Thyroid gland (tissue), 4 donors: ENCODE measurements at regions not wholly inside any gene's neighbourhood (a gene's known extent, or its start where the extent isn't known, plus 50 kb on each side); places are given as distances from the start of the nearest gene placed in this dataset.

ENCODE experiments used
- DNase-seq, 2 donors: peaks; one replicate each; pipeline ENCODE4 v3.0.0-alpha.2; 2019
- H3K27ac ChIP-seq, 3 donors: fragments of 200-600 bp; sonication (generic); 1 replicate in 2 of 3; 2 replicates in 1 of 3; pipeline ENCODE4 v1.5.1; 2016 to 2019; ENCODE audit warnings: mild to moderate bottlenecking in 1 of 3, moderate library complexity in 1 of 3
- H3K27me3 ChIP-seq: fragments of 200-600 bp; sonication (generic); one replicate; pipeline ENCODE4 v1.5.1; 2019
- H3K36me3 ChIP-seq, 2 donors: fragments of 200-600 bp; sonication (generic); one replicate each; pipeline ENCODE4 v1.5.1; 2016 to 2019
- H3K4me1 ChIP-seq, 2 donors: fragments of 200-600 bp; sonication (generic); one replicate each; pipeline ENCODE4 v1.5.1; 2017 to 2019
- H3K4me3 ChIP-seq, 3 donors: fragments of 200-600 bp; sonication (generic); replicated peaks in 1 of 3; 1 replicate in 2 of 3; 2 replicates in 1 of 3; pipeline ENCODE4 v1.5.1; 2016; ENCODE audit warnings: mild to moderate bottlenecking in 1 of 3
- H3K9me3 ChIP-seq: fragments of 200-600 bp; sonication (generic); one replicate; pipeline ENCODE4 v1.5.1; 2017
- POLR2A ChIP-seq, 2 donors: fragments of 450-650 bp; IDR thresholded peaks; one replicate each; pipeline ENCODE4 v1.6.1; 2017; ENCODE audit warnings: antibody characterized with exemption in 2 of 2, mild to moderate bottlenecking in 2 of 2, moderate library complexity in 1 of 2
- WGBS, 2 donors: methylation state at CpG; one replicate each; pipeline ENCODE4 v1.1.5; 2017; 5-methylcytosine and 5-hydroxymethylcytosine counted together
- intact Hi-C: fragments of 100-400 bp; cut with DNase I; formaldehyde crosslinking; loops from one replicate; pipeline ENCODE4 v1.15.1; 2023
- TF ChIP-seq, protein P1 (sequence below), 6 experiments: fragments of 200-600 bp in 3 of 6; fragments of 450-650 bp in 3 of 6; sonication (generic) in 3 of 6; IDR thresholded peaks; one replicate each; pipeline ENCODE4 v1.5.1; 2016 to 2019; ENCODE audit warnings: antibody characterized with exemption in 6 of 6, mild to moderate bottlenecking in 2 of 6, inconsistent platforms in 1 of 6, moderate library complexity in 1 of 6

GRCh38 chr12:116411977-116412376, 134.5 kb upstream of the MED13L start:
- intact Hi-C loops, result no loop called here
- Histone ChIP-seq H3K27me3 (no peaks in the 10 kb centered on the region), H3K9me3 (no peaks in the 10 kb centered on the region), H3K4me1 (no peaks in the 10 kb centered on the region), H3K27ac (no peak overlapping the region), H3K36me3 (no peaks in the 10 kb centered on the region), H3K4me3 (no peak overlapping the region)
- no peak for DNase-seq
- TF ChIP-seq, protein P1, sequence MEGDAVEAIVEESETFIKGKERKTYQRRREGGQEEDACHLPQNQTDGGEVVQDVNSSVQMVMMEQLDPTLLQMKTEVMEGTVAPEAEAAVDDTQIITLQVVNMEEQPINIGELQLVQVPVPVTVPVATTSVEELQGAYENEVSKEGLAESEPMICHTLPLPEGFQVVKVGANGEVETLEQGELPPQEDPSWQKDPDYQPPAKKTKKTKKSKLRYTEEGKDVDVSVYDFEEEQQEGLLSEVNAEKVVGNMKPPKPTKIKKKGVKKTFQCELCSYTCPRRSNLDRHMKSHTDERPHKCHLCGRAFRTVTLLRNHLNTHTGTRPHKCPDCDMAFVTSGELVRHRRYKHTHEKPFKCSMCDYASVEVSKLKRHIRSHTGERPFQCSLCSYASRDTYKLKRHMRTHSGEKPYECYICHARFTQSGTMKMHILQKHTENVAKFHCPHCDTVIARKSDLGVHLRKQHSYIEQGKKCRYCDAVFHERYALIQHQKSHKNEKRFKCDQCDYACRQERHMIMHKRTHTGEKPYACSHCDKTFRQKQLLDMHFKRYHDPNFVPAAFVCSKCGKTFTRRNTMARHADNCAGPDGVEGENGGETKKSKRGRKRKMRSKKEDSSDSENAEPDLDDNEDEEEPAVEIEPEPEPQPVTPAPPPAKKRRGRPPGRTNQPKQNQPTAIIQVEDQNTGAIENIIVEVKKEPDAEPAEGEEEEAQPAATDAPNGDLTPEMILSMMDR (IDR thresholded peaks at IDR 0.05), result no peak
- 89 to 93% methylated on average over 3 of the region's 3 CpGs for WGBS, 2 donors

- Histone ChIP-seq H3K4me1 (no peaks in the 10 kb centered on the region), H3K9me3 (no peaks in the 10 kb centered on the region), H3K27ac (no peak overlapping the region), H3K36me3 (no peaks in the 10 kb centered on the region), H3K4me3 (no peak overlapping the region), H3K27me3 (no peaks in the 10 kb centered on the region)
- intact Hi-C loops, result no loop called here
- DNase-seq, result no peak
- TF ChIP-seq, protein P1 (IDR thresholded peaks at IDR 0.05), result no peak
- no peak for TF ChIP-seq POLR2A (IDR thresholded peaks at IDR 0.05)
- 83 to 84% methylated on average over 12 of the region's 12 CpGs for WGBS, 2 donors
Measured at GRCh38 chr12:116414891-116415290, 137.4 kb upstream of the MED13L start.

DNA sequence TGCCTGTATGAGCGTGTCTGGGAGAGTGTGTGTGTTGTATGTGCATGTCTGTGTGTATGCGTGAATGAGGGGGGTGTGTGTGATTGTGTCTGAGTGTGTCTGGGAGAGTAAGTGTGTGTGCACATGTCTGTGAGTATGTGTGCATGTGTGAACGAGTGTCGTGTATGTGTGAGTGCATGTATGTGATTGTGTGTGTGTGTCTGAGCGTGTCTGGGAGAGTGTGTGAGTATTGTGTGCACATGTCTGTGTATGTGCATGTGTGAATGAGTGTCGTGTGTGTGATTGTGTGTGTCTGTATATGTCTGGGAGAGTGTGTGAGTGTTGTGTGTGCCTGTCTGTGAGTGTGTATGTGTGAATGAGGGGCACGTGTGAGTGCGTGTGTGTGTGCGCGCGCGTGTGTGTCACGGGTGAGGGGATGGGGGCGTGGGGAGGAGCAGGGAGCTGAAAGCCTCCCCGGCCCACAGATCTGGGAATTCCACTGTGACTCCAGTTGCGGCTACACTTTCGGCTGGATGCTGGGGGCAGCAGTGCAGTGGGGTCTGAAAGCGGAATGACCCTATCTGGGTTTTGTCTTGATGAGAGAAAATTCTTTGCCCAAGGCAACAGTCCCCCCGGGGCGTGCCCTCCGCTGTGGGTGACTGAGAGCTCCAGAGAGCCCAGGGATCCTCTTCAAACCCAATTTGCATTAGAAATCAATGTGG, 138.1 kb upstream of the MED13L start:
- intact Hi-C loops, result no loop called here
- H3K27me3 ChIP-seq, result no peaks in the 10 kb centered on the region
- H3K9me3 ChIP-seq, result no peaks in the 10 kb centered on the region
- DNase-seq, result no peak
- no peak overlapping the region for H3K4me3 ChIP-seq
- TF ChIP-seq POLR2A (IDR thresholded peaks at IDR 0.05), result no peak
- TF ChIP-seq, protein P1 (IDR thresholded peaks at IDR 0.05), result no peak
- no peak overlapping the region for H3K27ac ChIP-seq
- no peaks in the 10 kb centered on the region for H3K4me1 ChIP-seq
- no peaks in the 10 kb centered on the region for H3K36me3 ChIP-seq
- whole genome bisulfite sequencing, 2 donors, result 91 to 92% methylated on average over 21 of the region's 21 CpGs

- Histone ChIP-seq H3K4me3 (no peak overlapping the region), H3K4me1 (no peaks in the 10 kb centered on the region), H3K27me3 (no peaks in the 10 kb centered on the region), H3K36me3 (no peaks in the 10 kb centered on the region), H3K27ac (no peak overlapping the region), H3K9me3 (no peaks in the 10 kb centered on the region)
- intact Hi-C loops, result no loop called here
- TF ChIP-seq, protein P1 (IDR thresholded peaks at IDR 0.05), result no peak
- TF ChIP-seq POLR2A (IDR thresholded peaks at IDR 0.05), result no peak
- 44 to 59% methylated on average over 3 of the region's 3 CpGs for whole genome bisulfite sequencing, 2 donors
- DNase-seq, result no peak
Measured at GRCh38 chr12:116416166-116416565, 138.7 kb upstream of the MED13L start.

DNA sequence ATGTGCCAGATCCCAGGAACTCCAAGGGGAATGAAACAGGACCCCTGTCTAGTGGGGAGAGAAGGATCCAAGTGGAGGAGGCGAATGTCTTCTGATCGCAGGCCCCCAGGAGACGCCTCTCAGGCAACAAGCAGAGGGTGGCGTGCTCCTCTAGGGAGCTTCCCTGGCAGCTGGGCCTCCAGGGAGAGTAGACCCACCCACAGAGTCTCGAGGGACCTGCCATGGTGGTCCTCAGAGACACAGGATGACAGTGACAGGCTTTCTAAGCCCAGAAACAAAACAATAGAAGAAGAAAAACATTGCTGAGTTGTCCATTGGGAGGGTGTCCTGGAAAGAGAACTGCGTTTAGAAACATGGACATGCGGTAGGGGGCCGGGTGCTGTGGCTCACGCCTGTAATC, 140.6 kb upstream of the MAP1LC3B2 start:
- Histone ChIP-seq H3K27ac (no peak overlapping the region), H3K4me1 (no peaks in the 10 kb centered on the region), H3K27me3 (no peaks in the 10 kb centered on the region), H3K36me3 (no peaks in the 10 kb centered on the region), H3K4me3 (no peak overlapping the region), H3K9me3 (no peaks in the 10 kb centered on the region)
- TF ChIP-seq, protein P1 (IDR thresholded peaks at IDR 0.05), result no peak
- TF ChIP-seq POLR2A (IDR thresholded peaks at IDR 0.05), result no peak
- 89 to 91% methylated on average over 9 of the region's 9 CpGs for WGBS, 2 donors
- no peak for DNase-seq
- intact Hi-C loops, result no loop called here
